Activated CD4-positive, alpha-beta T cell treated with anti-CD3 and anti-CD28 coated beads, Interleukin-2, amount 50 U/mL, for 48 hours (primary cell): ENCODE measurements at regions not wholly inside any gene's neighbourhood (a gene's known extent, or its start where the extent isn't known, plus 50 kb on each side); places are given as distances from the start of the nearest gene placed in this dataset.

Experiments
- DNase-seq, 2 experiments: peaks; one replicate each; pipeline ENCODE4 v3.0.0-alpha.2; 2020

GRCh38 chr6:87798393-87799278 lies 96.6 kb upstream of the AKIRIN2 start:
- no peak for DNase-seq

- DNase-seq: no peak
These were observed 93.2 kb upstream of the AKIRIN2 start for GRCh38 chr6:87794922-87795885.

- DNase-seq: no peak
These were observed 91.3 kb upstream of the AKIRIN2 start for GRCh38 chr6:87793315-87793714.

GRCh38 chr6:87791982-87792381 lies 89.9 kb upstream of the AKIRIN2 start:
- DNase-seq: no peak

DNA sequence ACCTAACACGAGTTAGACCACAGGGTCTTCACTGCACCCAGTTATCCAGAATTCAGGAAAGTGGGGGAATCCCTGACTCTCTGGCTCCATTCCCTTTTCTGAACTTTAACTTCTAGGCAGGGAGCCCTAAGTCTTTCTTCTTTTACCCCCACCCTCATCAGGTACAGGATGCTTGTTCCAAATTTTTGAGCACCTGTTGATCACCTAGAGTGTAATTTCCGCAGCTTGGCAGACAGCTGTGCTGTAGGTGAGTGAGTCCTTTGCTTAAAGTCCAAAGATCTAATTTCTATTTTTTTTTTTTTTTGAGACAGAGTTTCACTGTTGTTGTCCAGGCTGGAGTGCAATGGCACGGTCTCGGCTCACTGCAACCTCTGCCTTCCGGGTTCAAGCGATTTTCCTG lies 89.5 kb upstream of the AKIRIN2 start:
- no peak for DNase-seq

GRCh38 chr6:87791029-87791428 lies 89.0 kb upstream of the AKIRIN2 start:
- no peak for DNase-seq

GRCh38 chr6:87789900-87790290 lies 87.9 kb upstream of the AKIRIN2 start:
- DNase-seq: no peak

- no peak for DNase-seq
These were observed 87.3 kb upstream of the AKIRIN2 start for GRCh38 chr6:87789198-87789899.

DNA sequence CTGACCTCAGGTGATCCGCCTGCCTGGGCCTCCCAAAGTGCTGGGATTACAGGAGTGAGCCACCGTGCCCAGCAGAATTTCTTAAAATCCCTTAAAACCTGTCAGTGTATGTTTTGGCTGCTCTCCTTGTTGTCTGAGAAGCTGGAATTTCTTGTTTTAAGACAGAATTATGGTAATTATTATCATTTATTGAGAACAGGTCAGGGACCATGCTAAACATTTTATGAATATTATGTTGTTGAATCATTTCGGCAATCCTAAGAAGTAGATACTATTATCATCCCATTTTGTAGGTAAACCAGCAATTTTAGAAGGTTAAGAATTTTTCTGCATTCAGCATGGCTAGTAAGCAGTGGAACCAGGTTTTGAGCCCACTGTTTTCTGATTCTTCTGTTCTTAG lies 86.1 kb upstream of the AKIRIN2 start:
- no peak for DNase-seq

DNA sequence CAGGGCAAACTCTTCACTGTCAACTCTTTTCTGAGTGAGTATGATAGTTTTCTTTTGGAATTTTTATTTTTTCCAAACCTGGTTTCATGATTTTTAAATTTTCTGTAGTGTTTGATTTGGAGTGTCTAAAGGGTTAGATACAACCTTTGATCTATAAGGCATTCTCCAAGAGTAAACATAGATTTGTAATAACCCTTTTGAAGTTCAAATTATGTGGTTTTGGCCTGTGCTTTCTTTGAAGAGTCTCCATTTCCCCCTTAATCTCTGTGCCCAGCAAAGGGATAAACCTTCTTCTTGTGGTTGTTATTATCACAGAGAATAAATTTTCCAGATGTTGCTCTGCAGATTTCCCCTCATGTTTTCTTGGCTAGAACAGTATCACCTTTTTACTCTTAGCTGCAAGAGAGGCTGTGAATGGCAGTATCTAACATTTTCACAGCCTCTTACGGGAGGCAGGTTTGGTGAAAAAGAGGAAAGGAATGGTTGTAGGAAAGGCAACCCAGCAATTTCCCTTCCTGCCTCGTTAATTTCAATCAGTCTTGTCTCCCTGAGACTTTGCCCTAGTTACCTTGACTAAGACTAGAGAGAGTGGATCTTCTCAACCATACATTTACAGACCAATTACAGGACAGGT lies 83.3 kb upstream of the AKIRIN2 start:
- DNase-seq: no peak

DNA sequence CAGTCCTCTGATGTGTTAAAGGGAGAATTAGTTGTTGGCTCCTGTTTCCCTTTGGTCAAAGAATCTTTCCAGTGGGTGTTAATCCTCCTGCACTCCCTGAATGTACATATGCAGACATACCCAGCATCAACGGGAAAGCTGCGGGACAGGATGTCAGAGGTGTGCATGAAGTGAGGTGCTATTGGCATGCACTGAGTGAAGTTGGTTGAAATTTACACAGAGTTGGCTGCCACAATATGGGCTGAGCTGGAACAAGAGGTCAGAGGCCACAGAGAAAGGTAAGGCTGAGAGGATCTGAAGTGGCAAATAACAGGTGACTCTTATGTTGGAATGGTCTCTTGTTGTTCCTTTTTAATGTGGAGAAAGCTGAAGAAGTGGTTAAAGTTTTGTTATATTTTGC lies 82.7 kb upstream of the AKIRIN2 start:
- no peak for DNase-seq

DNA sequence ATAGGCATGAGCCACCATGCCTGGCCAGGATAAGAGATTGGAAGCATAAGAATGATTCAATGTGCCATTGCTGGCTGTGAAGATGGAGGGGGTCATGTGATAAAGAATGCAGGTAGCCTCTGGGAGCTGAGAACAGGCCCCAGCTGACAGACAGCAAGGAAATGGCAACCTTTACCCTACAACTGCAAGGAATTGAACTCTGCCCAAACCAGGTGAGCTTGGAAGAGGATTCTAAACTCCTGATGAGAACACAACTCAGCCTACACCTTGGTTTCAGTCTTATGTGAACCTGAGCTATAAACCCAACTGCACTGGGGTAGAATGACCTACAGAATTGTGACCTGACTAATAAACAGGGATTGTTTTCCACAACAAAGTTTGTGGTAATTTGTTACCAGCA lies 82.0 kb upstream of the AKIRIN2 start:
- no peak for DNase-seq

- no peak for DNase-seq
These were observed 77.5 kb upstream of the AKIRIN2 start for GRCh38 chr6:87779542-87779941.

- DNase-seq: no peak
These were observed 70.8 kb upstream of the AKIRIN2 start for GRCh38 chr6:87772597-87773530.

- no peak for DNase-seq
These were observed 65.4 kb upstream of the AKIRIN2 start for GRCh38 chr6:87767478-87767877.

- no peak for DNase-seq
These were observed 64.2 kb upstream of the AKIRIN2 start for GRCh38 chr6:87766211-87766610.

DNA sequence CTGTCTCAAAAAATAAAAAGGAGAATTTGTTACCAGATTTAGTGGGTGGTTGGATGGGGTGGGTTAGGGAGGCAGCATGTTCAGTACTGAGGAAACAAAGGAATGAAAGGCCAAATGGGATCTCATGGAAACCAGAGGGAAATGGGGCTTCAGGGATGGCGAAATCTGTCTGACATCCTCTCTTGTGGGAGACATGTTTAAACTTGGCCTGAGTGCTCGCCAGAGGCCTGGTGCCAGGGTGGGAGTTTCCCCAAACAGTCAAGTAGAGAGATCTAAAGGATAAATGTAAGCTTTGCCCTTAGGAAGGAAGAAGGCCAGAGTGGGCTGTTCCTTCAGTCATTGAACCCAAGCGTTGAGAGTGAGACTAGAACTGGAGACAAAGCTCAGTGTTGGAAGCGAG lies 61.9 kb upstream of the AKIRIN2 start:
- DNase-seq: no peak

DNA sequence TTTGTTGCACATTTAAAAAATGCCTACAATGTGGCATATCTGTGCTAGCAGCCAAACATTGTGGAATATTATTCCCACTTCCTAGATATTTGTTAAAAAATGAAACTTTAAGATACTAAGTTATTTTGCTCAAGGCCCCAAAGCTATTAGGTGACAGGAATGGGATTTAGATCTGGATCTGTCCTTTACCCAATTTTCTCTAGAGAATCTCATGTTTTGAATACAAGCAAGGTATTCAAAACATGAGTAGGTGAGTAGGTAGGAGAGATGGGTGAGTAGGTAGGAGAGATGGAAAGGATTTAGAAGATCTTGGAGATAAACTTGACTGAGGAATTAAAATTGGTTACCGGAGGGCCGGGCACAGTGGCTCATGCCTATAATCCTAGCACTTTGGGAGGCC lies 61.2 kb upstream of the AKIRIN2 start:
- no peak for DNase-seq

- DNase-seq: no peak
These were observed 60.1 kb upstream of the AKIRIN2 start for GRCh38 chr6:87762116-87762515.

DNA sequence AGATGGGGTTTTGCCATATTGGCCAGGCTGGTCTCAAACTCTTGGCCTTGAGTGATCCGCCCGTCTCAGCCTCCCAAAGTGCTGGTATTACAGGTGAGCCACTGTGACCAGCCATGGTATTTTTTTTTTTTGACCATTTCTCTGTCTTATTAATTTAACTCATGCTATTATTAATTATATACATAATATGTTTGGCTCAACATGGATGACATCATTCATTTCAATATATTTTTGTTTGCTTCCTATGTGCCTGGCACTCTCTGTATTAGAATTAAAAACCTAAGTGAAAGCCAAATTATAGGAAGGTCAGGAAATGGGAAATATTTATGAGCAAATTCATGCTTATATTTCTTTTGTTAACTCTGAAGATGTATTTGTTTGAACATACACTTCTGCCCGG lies 55.8 kb upstream of the AKIRIN2 start:
- DNase-seq: no peak

- peak; percentile 35 to 60 for DNase-seq
These were observed 54.8 kb upstream of the AKIRIN2 start for GRCh38 chr6:87756858-87757257.
